ENCODE measurements at regions not wholly inside any gene's neighbourhood (a gene's known extent, or its start where the extent isn't known, plus 50 kb on each side); places are given as distances from the start of the nearest gene placed in this dataset.
A peak's percentile ranks its signal among the peaks of the same experiment; 100 is the strongest.

DNA sequence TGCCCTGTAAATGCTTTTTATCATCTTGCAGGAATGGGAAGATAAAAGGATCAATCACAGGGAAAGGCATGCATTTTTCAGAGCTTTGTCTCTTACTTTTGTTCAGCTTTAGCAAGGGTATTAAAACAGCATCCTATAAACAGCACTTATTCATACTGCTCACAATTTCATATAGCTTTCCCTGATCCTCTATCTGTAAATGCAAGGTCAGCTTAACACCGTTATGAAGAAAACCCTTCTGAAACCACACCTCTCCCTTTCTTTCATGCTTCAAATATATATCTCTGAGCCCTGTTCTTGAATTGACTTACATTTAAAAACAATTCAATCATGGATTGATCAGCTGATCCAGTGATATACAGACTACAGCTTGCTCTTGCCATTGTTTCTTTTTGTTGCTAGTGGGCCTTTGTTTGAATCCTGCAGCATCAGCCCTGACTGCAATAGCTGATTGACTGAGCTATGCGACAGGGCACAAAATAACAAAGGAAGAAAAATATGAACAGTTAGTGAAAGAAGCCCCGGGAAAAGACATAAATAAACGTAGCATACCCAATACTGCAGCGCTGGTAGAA lies 795.5 kb upstream of the CDH2 start:
- H3K4me2 ChIP-seq, result no peak overlapping the region
- 39% methylated on average over 5 of the region's 5 CpGs for WGBS (ENCODE audit: missing lambda C conversion rate)
- ChIA-PET POLR2A (no interaction called here), CTCF (interaction anchor here (0.7 kb wide), 1 partner anchor 11 kb away, joined by 4 read pairs; no protein-coding TSS in a partner anchor)
- FAIRE-seq (no peak), DNase-seq (ENCODE audit: low read depth in 1 of 2, low spot score in 1 of 2) (no peak), ATAC-seq (no peak)
- no peak overlapping the region for H3K4me3 ChIP-seq
- no peaks in the 10 kb centered on the region for H3K9me3 ChIP-seq
- TF ChIP-seq MAFK (IDR thresholded peaks at IDR 0.05; ENCODE audit: partially characterized antibody), result peak; percentile 15
- no peak for TF ChIP-seq PBX3 (IDR thresholded peaks at IDR 0.05)
- no peak for TF ChIP-seq ATOH8 (CRISPR knock-in tag; IDR thresholded peaks at IDR 0.05; ENCODE audit: low read depth)
- no peaks in the 10 kb centered on the region for H3K4me1 ChIP-seq
- no peak overlapping the region for H3K27ac ChIP-seq

- POLR2A ChIA-PET, result no interaction called here
- TF ChIP-seq RFX5 (IDR thresholded peaks at IDR 0.05) (no peak), ZFP36 (IDR thresholded peaks at IDR 0.05; ENCODE audit: borderline replicate concordance, partially characterized antibody) (no peak), CEBPB (IDR thresholded peaks at IDR 0.05) (no peak), ELK1 (IDR thresholded peaks at IDR 0.05; ENCODE audit: low read depth, low read length) (no peak), HEYL (CRISPR knock-in tag; IDR thresholded peaks at IDR 0.05) (no peak), RNF2 (IDR thresholded peaks at IDR 0.05; ENCODE audit: borderline replicate concordance, low read depth) (no peak), SREBF2 (IDR thresholded peaks at IDR 0.05) (no peak), RARB (CRISPR knock-in tag; IDR thresholded peaks at IDR 0.05) (no peak)
- DNase-seq (ENCODE audit: low read depth in 1 of 2, low spot score in 1 of 2) (no peak), ATAC-seq (no peak), FAIRE-seq (no peak)
- Histone ChIP-seq H3K4me1 (no peaks in the 10 kb centered on the region), H3K4me3 (no peak overlapping the region), H3K9me3 (no peaks in the 10 kb centered on the region), H3K4me2 (no peak overlapping the region), H3K27ac (no peak overlapping the region)
- CTCF ChIA-PET, result no interaction called here
Measured at GRCh38 chr18:28963481-28963880, 786.6 kb upstream of the CDH2 start.

- ChIA-PET POLR2A (no interaction called here), CTCF (interaction anchor here (0.6 to 1.4 kb wide), 4 partner anchors 10 to 798 kb away, joined by 3 to 4 read pairs (median 4); no protein-coding TSS in a partner anchor)
- Histone ChIP-seq H3K4me1 (no peaks in the 10 kb centered on the region), H3K9me3 (no peaks in the 10 kb centered on the region), H3K4me2 (no peak overlapping the region), H3K27ac (no peak overlapping the region), H3K4me3 (no peak overlapping the region)
- peak; percentile 39 to 63; a peak in 4 of 6 replicates for ATAC-seq
- FAIRE-seq, result no peak
- DNase-seq (ENCODE audit: low read depth in 1 of 2, low spot score in 1 of 2), result peak; percentile 0 to 16
- 62% methylated on average over 8 of the region's 8 CpGs for WGBS (ENCODE audit: missing lambda C conversion rate)
- no peak for TF ChIP-seq RNF2 (IDR thresholded peaks at IDR 0.05; ENCODE audit: borderline replicate concordance, low read depth)
- TF ChIP-seq NPAS2 (CRISPR knock-in tag; IDR thresholded peaks at IDR 0.05; ENCODE audit: borderline replicate concordance), result no peak
- no peak for TF ChIP-seq EHF (CRISPR knock-in tag; IDR thresholded peaks at IDR 0.05)
- TF ChIP-seq CTCF (IDR thresholded peaks at IDR 0.05), result peak; percentile 42
- TF ChIP-seq RAD21 (conservative IDR thresholded peaks at IDR 0.05 in 1 of 2, IDR thresholded peaks at IDR 0.05 in 1 of 2), result peak; percentile 57 to 73
- TF ChIP-seq, protein P1, sequence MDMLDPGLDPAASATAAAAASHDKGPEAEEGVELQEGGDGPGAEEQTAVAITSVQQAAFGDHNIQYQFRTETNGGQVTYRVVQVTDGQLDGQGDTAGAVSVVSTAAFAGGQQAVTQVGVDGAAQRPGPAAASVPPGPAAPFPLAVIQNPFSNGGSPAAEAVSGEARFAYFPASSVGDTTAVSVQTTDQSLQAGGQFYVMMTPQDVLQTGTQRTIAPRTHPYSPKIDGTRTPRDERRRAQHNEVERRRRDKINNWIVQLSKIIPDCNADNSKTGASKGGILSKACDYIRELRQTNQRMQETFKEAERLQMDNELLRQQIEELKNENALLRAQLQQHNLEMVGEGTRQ (IDR thresholded peaks at IDR 0.05), result no peak
- TF ChIP-seq GATA3 (IDR thresholded peaks at IDR 0.05; ENCODE audit: borderline replicate concordance), result no peak
- TF ChIP-seq HDAC2 (IDR thresholded peaks at IDR 0.05), result no peak
- no peak for TF ChIP-seq ZNF302 (CRISPR knock-in tag; IDR thresholded peaks at IDR 0.05)
- TF ChIP-seq CEBPB (IDR thresholded peaks at IDR 0.05), result no peak
- TF ChIP-seq PBX3 (IDR thresholded peaks at IDR 0.05), result no peak
- TF ChIP-seq REST (IDR thresholded peaks at IDR 0.05), result no peak
- peak; percentile 37; the same call in 2 of the 3 replicates for TF ChIP-seq SMC3 (IDR thresholded peaks at IDR 0.05)
- no peak for TF ChIP-seq BHLHE40 (IDR thresholded peaks at IDR 0.05; ENCODE audit: low read depth, low read length)
Measured at GRCh38 chr18:28961669-28962228, 784.8 kb upstream of the CDH2 start.
